ENCODE measurements at regions not wholly inside any gene's neighbourhood (a gene's known extent, or its start where the extent isn't known, plus 50 kb on each side); places are given as distances from the start of the nearest gene placed in this dataset.

GRCh38 chr14:62409626-62410300 is 635.5 kb downstream of the KCNH5 start:
- Histone ChIP-seq H3K18ac (ENCODE audit: insufficient read length, low read depth, low read length) (no peak overlapping the region), H2BK12ac (ENCODE audit: insufficient read length, low read depth, low read length) (no peak overlapping the region), H3K14ac (ENCODE audit: insufficient read depth, low read length) (no peak overlapping the region), H3K9me3 (ENCODE audit: control insufficient read depth, low read depth, low read length) (no peaks in the 10 kb centered on the region), H3K4me2 (ENCODE audit: insufficient read depth, insufficient read length, low read length) (no peak overlapping the region), H4K5ac (ENCODE audit: insufficient read length, low read depth, low read length) (no peak overlapping the region), H3K27ac (ENCODE audit: insufficient read length, low read depth, low read length) (no peak overlapping the region), H2BK120ac (ENCODE audit: low read depth, low read length, poor library complexity, severe bottlenecking) (no peak overlapping the region), H3K27me3 (ENCODE audit: insufficient read depth, low read length) (no peaks in the 10 kb centered on the region), H3K23ac (ENCODE audit: insufficient read length, low read depth, low read length) (no peak overlapping the region), H3K79me1 (ENCODE audit: insufficient read depth, low read depth, low read length, poor library complexity, severe bottlenecking) (no peaks in the 10 kb centered on the region), H3K23me2 (ENCODE audit: insufficient read length, low read depth, low read length, poor library complexity, severe bottlenecking) (no peaks in the 10 kb centered on the region), H2BK20ac (ENCODE audit: low read depth, low read length, poor library complexity, severe bottlenecking) (no peak overlapping the region), H3T11ph (ENCODE audit: low read length) (no peak overlapping the region), H2BK15ac (ENCODE audit: low read depth, low read length) (no peak overlapping the region), H3K79me2 (ENCODE audit: insufficient read depth, low read length) (no peaks in the 10 kb centered on the region), H2AK5ac (ENCODE audit: insufficient read length, low read length) (no peak overlapping the region), H3K4me1 (ENCODE audit: insufficient read depth, low read length) (peaks cover 2% of the 10 kb centered on the region; the same call in 1 of the 2 replicates), H4K91ac (ENCODE audit: insufficient read length, low read depth, low read length) (no peak overlapping the region), H3K56ac (ENCODE audit: insufficient read length, low read depth, low read length) (no peak overlapping the region), H2BK5ac (ENCODE audit: insufficient read length, low read length) (no peak overlapping the region), H3K9ac (ENCODE audit: extremely low read depth, insufficient read length, low read length) (no peak overlapping the region), H4K20me1 (ENCODE audit: control insufficient read depth, insufficient read depth, insufficient read length) (no peaks in the 10 kb centered on the region), H4K8ac (replicated peaks; ENCODE audit: insufficient read length, low read depth, low read length) (no peak overlapping the region), H3K4ac (ENCODE audit: low read depth, low read length) (no peak overlapping the region), H2AFZ (ENCODE audit: low read length) (no peak overlapping the region)
- H3K4me1 Mint-ChIP-seq = peaks cover 13 to 14% of the 10 kb centered on the region in 2 experiments
- WGBS (ENCODE audit: extremely low coverage, insufficient read length, low lambda C conversion rate) = no CpG with 5 or more reads among the region's 2 CpGs
- no peak for DNase-seq
- no peaks in the 10 kb centered on the region; a peak in 1 of 7 replicates for H3K36me3 Mint-ChIP-seq (ENCODE audit: insufficient read depth in 1 of 3, low read depth in 3 of 3)
- H3K9me3 Mint-ChIP-seq = no peaks in the 10 kb centered on the region
- no peak for TF ChIP-seq CTCF (conservative IDR thresholded peaks at IDR 0.05)
- peak overlapping the region in 2 of 3 experiments; percentile 28 to 51; a peak in 2 of 7 replicates for H3K27ac Mint-ChIP-seq
- no peaks in the 10 kb centered on the region for H3K27me3 Mint-ChIP-seq (ENCODE audit: low read depth)
- no peak overlapping the region for H3K4me3 Mint-ChIP-seq

All from H9 (cell line).